COLO668 (cell line): ENCODE measurements at regions not wholly inside any gene's neighbourhood (a gene's known extent, or its start where the extent isn't known, plus 50 kb on each side); places are given as distances from the start of the nearest gene placed in this dataset.
"Not testable (repeated sequence)": the region's sequence is repeated elsewhere in the genome, so short reads cannot be mapped to it uniquely, and the experiment has no call there.

ENCODE experiments used
- DNase-seq: peaks from one replicate; lab custom pipeline; 2025; ENCODE audit not compliant: unreplicated experiment; lab: John Stamatoyannopoulos, UW

- no peak for DNase-seq
These were observed 187.3 kb upstream of the KIF2B start for GRCh38 chr17:53635444-53635843.

- no peak for DNase-seq
These were observed 188.9 kb upstream of the KIF2B start for GRCh38 chr17:53633856-53634255.

GRCh38 chr17:53631486-53631885, 191.2 kb upstream of the KIF2B start:
- no peak for DNase-seq

- no peak for DNase-seq
These were observed 192.1 kb upstream of the KIF2B start for GRCh38 chr17:53630638-53631037.

DNA sequence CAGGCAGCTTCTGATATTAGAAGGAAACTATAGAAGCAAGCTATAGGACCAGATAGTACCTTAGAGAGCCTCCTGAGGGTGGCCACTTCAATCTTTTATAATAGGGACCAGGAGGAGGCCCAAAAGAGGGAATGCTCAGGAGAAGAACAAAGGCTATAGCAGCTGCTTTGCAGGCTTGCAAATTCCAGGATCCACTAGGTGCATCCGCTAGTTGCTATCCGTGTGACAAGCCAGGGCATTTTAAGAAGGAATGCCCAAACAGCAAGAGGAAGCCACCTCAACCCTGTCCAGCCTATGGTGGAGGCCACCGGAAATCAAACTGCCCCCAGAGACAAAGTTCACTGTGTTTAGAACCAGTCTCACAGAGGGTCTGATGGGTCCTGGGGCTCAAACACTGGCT, 192.6 kb upstream of the KIF2B start:
- DNase-seq: no peak

- no peak for DNase-seq
These were observed 193.5 kb upstream of the KIF2B start for GRCh38 chr17:53629188-53629587.

DNA sequence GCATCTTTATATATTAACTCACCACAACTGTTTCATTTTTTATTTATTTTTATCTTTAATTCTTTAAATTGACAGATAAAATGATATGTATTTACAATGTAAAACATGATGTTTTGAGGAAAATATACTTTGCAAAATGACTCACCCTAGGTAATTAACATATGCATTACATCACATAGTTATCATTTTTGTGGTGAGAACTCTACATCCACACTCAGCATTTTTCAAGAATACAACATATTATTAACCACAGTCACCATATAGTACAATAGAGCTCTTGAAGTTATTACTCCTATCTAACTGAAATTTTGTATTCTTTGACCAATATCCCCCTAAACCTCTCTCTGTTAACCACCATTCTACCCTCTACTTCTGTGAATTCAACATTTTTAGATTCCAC, 194.7 kb upstream of the KIF2B start:
- DNase-seq: no peak

GRCh38 chr17:53627511-53627910, 195.2 kb upstream of the KIF2B start:
- no peak for DNase-seq

DNA sequence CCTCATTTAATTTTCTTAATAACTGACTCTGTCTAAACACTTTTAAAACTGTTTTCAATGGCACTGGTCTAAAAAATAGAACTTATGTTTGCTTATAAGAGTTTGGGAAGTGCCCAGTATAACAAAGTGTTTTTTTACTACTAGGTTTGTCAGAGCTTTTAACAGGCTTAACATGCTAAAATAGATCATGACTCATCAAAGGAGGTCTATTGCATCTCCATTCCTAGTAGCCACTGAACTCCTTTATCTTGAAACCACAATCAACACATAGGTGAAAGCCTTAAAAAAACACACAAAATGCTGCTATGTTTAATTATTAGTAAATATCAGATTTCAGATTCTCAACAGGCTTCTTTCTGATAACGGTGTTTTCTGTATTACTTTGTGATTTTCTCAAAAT, 196.4 kb upstream of the KIF2B start:
- no peak for DNase-seq

GRCh38 chr17:53619025-53619424, 203.7 kb upstream of the KIF2B start:
- no peak for DNase-seq

- not testable (repeated sequence) for DNase-seq
These were observed 214.5 kb upstream of the KIF2B start for GRCh38 chr17:53608208-53608607.

DNA sequence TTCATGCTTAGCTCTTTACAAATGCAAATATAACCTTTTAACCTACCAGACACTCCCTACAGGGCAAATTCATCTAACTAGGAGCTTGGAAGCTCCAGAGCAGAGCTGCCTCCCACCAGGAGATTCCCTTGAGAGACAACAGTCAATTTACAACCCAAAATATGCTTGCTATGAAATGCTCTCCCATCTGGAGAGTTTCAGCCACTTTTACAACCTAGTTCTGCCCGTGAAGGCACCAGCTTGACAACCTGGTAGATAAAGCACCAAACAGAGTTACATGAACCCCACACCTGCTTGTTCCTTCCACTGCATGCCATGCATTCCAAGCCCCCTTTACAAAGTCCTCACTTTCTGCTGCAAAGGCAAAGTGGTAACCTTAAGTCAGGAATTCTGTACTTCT, 215.3 kb upstream of the KIF2B start:
- no peak for DNase-seq

DNA sequence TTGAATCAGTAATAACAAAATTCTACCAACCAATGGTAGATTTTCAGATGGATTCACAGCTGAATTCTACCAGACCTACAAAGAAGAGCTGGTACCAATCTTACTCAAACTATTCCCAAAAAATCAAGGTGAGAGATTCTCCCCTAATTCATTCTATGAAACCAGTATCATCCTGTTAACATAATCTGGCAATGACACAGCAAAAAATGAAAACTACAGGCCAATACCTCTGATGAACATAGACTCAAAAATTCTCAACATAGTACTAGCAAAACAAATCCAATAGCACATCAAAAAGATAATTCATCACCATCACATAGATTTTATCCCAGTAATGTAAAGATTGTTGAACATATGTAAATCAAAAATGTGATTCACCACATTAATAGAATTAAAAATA, 234.4 kb upstream of the KIF2B start:
- DNase-seq: no peak

GRCh38 chr17:53574038-53574437, 248.7 kb upstream of the KIF2B start:
- no peak for DNase-seq

- no peak for DNase-seq
These were observed 251.4 kb upstream of the KIF2B start for GRCh38 chr17:53571342-53571741.

DNA sequence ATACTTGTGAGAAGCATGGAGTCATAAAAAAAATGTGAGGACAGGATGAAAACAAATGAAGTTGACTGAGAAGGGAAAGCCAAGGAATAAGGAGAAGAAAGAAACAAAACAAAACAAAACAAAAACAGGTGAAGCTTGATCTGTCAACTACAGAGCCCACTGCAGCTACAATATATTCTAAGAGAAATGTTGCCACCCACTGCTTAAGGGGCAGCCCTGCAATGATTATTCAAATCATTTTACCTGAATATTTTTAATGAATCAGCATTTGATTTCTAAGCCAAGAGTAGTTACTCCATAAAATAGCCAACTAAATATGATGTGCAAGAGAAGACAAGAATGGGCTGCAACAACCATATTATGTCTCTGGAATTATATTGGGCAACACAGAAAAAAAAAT, 252.0 kb upstream of the KIF2B start:
- DNase-seq: no peak

DNA sequence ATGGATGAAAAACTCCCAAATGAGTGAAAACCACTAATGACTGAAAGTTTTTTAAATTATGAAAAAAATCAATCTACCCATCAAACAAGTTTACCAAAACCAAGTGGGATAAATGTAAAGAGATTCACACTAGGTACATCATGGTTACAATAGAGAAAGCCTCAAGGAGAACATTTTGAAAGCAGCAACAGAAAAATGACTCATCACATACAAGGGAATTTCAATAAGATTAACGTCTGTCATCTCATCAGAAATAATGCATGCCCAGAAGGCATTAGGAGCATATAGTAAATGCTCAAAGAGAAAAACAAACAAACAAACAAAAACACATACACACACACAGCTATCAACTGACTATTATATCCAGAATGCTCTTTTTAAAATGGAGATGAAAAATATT, 261.8 kb upstream of the KIF2B start:
- DNase-seq: no peak

GRCh38 chr17:53548252-53548651, 274.5 kb upstream of the KIF2B start:
- DNase-seq: no peak

DNA sequence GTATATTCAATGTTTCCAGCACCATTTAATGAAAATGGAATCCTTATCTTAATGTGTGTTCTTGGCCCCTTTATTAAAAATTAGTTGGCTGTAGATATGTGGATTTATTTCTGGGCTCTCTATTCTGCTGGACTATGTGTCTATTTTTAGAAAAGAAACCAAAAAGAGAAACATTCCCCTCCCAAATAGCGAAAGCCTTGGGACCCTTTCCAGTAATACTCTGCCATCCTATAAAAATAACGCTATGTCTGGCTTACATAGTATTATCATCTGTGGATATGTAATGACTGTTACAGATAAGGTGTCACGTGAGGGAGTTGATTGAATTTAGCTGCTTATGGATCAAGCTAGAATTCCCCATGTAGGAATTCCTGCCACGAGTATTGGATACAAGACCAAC, 279.3 kb upstream of the KIF2B start:
- DNase-seq: no peak

DNA sequence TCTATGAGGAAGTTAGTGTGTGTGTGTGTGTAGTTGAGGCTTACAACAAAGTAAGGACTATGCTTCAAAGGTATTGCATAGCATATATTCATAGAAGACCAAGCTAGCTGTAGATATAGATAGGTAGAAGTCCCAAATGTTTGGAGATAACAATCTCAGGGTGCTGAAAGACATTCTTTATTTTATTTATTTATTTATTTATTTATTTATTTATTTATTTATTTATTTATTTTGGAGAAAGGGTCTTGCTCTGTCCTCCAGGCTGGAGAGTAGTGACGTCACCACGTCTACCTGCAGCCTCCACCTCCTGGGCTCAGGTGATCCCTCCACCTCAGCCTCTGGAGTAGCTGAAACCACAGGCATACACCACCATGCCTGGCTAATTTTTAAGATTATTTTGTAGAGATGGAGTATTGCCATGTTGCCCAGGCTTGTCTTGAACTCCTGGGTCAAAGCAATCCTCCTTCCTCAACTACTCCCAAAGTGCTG, 284.6 kb upstream of the KIF2B start:
- DNase-seq: no peak

DNA sequence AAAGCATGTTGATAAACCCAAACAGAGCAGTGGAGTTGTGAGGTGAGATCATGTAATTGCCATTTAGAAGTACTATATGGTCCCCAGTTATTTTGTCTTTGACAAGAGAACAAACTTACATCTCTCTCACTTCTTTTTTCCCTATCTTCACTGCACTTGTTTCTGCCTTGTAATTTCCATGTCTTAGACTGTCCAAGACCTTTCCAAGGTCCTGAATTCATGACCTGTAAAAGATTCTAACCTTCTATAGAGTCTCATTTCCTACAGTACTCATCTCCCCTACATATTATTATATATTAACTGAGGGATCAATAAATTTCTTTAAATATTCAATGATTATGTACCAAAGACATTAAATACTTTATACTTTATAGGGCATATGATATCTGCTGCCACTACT, 295.3 kb upstream of the KIF2B start:
- no peak for DNase-seq

GRCh38 chr17:53525590-53525989, 297.1 kb upstream of the KIF2B start:
- no peak for DNase-seq

DNA sequence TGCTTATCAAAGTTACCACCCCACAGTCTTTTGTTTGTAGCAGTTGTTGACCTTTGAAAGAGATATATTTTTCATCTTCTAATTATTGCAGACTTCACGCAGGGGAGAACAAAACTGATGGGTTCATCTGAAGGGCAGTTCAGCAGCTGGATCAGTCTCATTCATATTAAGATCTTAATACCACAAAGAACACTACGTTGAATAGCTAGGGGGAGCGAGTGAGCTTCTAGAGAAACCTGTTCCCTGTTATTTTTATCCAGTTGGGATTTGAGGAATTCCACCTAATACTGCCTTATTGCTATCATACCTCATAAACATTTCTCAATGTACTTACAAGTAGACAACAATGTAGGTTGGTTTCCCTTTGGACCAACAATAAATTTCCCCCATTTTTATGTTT, 306.1 kb upstream of the KIF2B start:
- DNase-seq: no peak

- no peak for DNase-seq
These were observed 323.4 kb upstream of the KIF2B start for GRCh38 chr17:53499277-53499676.
